ENCODE measurements at regions not wholly inside any gene's neighbourhood (a gene's known extent, or its start where the extent isn't known, plus 50 kb on each side); places are given as distances from the start of the nearest gene placed in this dataset.

DNA sequence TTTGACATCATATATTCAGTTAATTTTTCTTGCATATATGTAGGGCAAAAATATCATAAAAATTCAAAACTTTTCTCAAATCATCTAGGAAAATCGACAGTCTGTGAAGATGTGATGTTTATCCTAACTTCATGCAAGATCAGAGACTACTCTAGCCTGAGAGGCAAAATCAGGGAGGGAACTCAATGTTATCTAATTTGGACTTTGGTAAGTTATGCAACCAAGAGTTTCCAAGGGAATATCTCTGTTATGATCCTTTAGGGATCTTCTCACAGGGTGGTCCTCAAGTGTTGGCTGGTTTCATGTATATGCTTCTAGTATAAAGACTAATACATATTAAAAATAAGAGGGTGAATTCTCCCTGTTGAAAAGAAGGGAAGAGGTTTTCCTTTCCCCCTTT, 723.9 kb downstream of the KHDRBS2 start:
- Histone ChIP-seq H4K5ac (ENCODE audit: insufficient read length, low read depth, low read length) (no peak overlapping the region), H2BK5ac (ENCODE audit: low read depth, low read length) (no peak overlapping the region)
- CTCF ChIA-PET (ENCODE audit: partially characterized antibody): no interaction called here
- no peak for TF ChIP-seq CBX8 (IDR thresholded peaks at IDR 0.05; ENCODE audit: borderline replicate concordance, low read depth, low read length)
- TF ChIP-seq, protein P1, sequence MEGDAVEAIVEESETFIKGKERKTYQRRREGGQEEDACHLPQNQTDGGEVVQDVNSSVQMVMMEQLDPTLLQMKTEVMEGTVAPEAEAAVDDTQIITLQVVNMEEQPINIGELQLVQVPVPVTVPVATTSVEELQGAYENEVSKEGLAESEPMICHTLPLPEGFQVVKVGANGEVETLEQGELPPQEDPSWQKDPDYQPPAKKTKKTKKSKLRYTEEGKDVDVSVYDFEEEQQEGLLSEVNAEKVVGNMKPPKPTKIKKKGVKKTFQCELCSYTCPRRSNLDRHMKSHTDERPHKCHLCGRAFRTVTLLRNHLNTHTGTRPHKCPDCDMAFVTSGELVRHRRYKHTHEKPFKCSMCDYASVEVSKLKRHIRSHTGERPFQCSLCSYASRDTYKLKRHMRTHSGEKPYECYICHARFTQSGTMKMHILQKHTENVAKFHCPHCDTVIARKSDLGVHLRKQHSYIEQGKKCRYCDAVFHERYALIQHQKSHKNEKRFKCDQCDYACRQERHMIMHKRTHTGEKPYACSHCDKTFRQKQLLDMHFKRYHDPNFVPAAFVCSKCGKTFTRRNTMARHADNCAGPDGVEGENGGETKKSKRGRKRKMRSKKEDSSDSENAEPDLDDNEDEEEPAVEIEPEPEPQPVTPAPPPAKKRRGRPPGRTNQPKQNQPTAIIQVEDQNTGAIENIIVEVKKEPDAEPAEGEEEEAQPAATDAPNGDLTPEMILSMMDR (IDR thresholded peaks at IDR 0.05; ENCODE audit: control extremely low read depth in 1 of 3, insufficient read depth in 1 of 3, low read depth in 1 of 3, low read length in 3 of 3): no peak
- no peak for TF ChIP-seq BCL11A (IDR thresholded peaks at IDR 0.05; ENCODE audit: low read depth in 2 of 2, low read length in 2 of 2)

More for the DNA sequence above, 723.9 kb downstream of the KHDRBS2 start:
- H3K79me2 ChIP-seq (ENCODE audit: control insufficient read depth in 1 of 2, insufficient read depth in 2 of 2, low read length in 2 of 2): no peaks in the 10 kb centered on the region
- no peak overlapping the region for H3K56ac ChIP-seq (replicated peaks; ENCODE audit: insufficient read length, low read depth, low read length)
- no peaks in the 10 kb centered on the region for H3K9me3 ChIP-seq (ENCODE audit: insufficient read depth in 2 of 2, low read depth in 1 of 2, low read length in 1 of 2)
- no peak overlapping the region for H3K4me2 ChIP-seq (ENCODE audit: insufficient read depth in 1 of 2, low read depth in 2 of 2, low read length in 2 of 2)
- no peaks in the 10 kb centered on the region for H3K4me1 ChIP-seq (replicated peaks in 1 of 4; ENCODE audit: control insufficient read depth in 3 of 4, insufficient read depth in 4 of 4, low read length in 3 of 4)
- H3K36me3 ChIP-seq (ENCODE audit: control insufficient read depth in 2 of 4, insufficient read depth in 4 of 4, low read length in 3 of 4): no peaks in the 10 kb centered on the region
- H2BK20ac ChIP-seq (ENCODE audit: low read length): no peak overlapping the region
- FAIRE-seq (no peak), DNase-seq (ENCODE audit: low read depth in 1 of 2, low spot score in 2 of 2) (no peak)
- no peak overlapping the region for H3K27ac ChIP-seq (ENCODE audit: low read depth, low read length)
- POLR2A ChIA-PET (ENCODE audit: partially characterized antibody): no interaction called here
- no peak overlapping the region for H2AFZ ChIP-seq (ENCODE audit: low read length)
- no peak overlapping the region for H4K91ac ChIP-seq (replicated peaks; ENCODE audit: insufficient read length, low read length)
- H3K9ac ChIP-seq (replicated peaks in 1 of 4; ENCODE audit: extremely low read depth in 1 of 4, low read depth in 3 of 4, low read length in 3 of 4): no peak overlapping the region
- H3K4ac ChIP-seq (replicated peaks; ENCODE audit: insufficient read length, low read depth, low read length): no peak overlapping the region
- no peak overlapping the region for H4K8ac ChIP-seq (ENCODE audit: extremely low read depth, insufficient read depth, low read length)
- H3K27me3 ChIP-seq (replicated peaks in 1 of 4; ENCODE audit: control insufficient read depth in 3 of 4, extremely low read depth in 1 of 4, insufficient read depth in 3 of 4, low read length in 3 of 4): peaks cover 3 to 12% (median 10%) of the 10 kb centered on the region in 4 experiments
- no peak overlapping the region for H2AK5ac ChIP-seq (ENCODE audit: low read depth, low read length)
- no peaks in the 10 kb centered on the region for H4K20me1 ChIP-seq (replicated peaks in 1 of 2; ENCODE audit: control insufficient read depth in 1 of 2, insufficient read depth in 2 of 2, low read length in 2 of 2)
- no peak overlapping the region for H2BK15ac ChIP-seq (ENCODE audit: low read length)
- H3K4me3 ChIP-seq (ENCODE audit: extremely low read depth in 1 of 4, insufficient read depth in 2 of 4, low read depth in 3 of 4, low read length in 4 of 4): no peak overlapping the region
- H3K23ac ChIP-seq (ENCODE audit: insufficient read length): no peak overlapping the region
- H3K18ac ChIP-seq (ENCODE audit: extremely low read depth, low read length): no peak overlapping the region
- no peak overlapping the region for H2BK120ac ChIP-seq (replicated peaks; ENCODE audit: low read depth, low read length)
- no peaks in the 10 kb centered on the region for H3K23me2 ChIP-seq (ENCODE audit: low read depth, low read length)
- no peak overlapping the region for H3K14ac ChIP-seq (ENCODE audit: insufficient read length)
- no peaks in the 10 kb centered on the region for H3K79me1 ChIP-seq (ENCODE audit: low read depth, low read length)
- H2BK12ac ChIP-seq (ENCODE audit: low read depth, low read length): no peak overlapping the region
- 93% methylated on average over 1 of the region's 1 CpG; no CpG with 5 or more reads in 1 of the 2 experiments for WGBS, 2 experiments (ENCODE audit: extremely low coverage in 1 of 2, insufficient coverage in 1 of 2, insufficient read length in 1 of 2, insufficient replicate concordance in 2 of 2, low coverage in 1 of 2, low lambda C conversion rate in 2 of 2, missing lambda C conversion rate in 1 of 2)
